Amygdala (tissue), 56 donors: ENCODE measurements at regions not wholly inside any gene's neighbourhood (a gene's known extent, or its start where the extent isn't known, plus 50 kb on each side); places are given as distances from the start of the nearest gene placed in this dataset.
A peak's percentile ranks its signal among the peaks of the same experiment; 100 is the strongest.
"Not testable (repeated sequence)": the region's sequence is repeated elsewhere in the genome, so short reads cannot be mapped to it uniquely, and the experiment has no call there.

Experiments
- DNase-seq, 56 donors: peaks; one replicate each; lab custom pipeline; 2025; lab: John Stamatoyannopoulos, UW

- no peak for DNase-seq
These were observed 589.0 kb downstream of the C12orf50 start for GRCh38 chr12:87439990-87440827.

DNA sequence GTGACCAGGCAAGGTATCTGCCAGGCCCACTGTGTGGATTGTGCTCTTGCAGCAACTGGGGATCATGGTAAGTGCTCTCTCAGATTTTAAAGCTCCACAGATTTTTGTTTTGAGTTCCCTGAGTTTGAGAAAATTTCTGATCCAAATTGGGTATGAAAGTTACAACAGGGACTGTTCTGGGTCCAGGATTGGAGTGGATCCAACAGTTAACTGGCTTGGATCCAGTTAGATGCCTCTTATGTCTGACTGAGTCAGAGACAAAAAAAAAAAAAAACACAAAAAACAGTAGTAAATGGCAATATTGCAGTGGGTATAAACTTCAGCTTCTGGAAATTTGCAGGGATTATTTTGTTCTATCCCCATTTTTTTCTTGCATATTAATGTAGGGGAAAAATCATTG is 598.8 kb downstream of the C12orf50 start:
- DNase-seq = no peak

DNA sequence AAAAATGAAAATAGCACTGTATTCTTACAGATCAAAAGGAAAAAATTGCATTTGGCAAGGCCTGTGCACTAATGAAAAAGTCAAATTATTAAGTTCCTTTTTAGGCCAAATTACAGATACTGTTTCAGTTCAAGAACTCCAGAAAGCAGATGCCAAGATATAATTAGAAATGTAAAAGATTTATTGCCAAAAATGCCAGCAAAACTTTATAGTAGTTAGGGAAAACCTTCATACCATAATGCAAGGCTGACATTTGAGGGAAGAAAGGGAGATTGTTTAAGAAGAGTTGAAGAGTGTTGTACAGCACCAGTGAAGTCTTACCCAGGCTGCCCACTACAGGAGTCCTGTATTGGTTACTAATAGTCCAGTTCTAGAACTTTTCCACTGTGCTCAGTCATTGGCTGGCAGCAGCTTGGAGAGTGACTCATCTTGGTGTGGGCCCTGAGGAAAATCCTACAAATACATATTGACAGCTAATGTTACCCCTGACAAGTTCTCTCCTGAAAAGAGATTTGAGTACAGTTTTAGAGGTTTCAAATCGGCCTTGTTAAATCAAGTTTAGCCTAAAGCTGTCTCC is 600.4 kb downstream of the C12orf50 start:
- peak in 3 of 56 donors; percentile 1 to 6 (median 2) for DNase-seq

GRCh38 chr12:87427770-87428169 is 601.4 kb downstream of the C12orf50 start:
- no peak for DNase-seq

- no peak for DNase-seq
These were observed 603.2 kb downstream of the C12orf50 start for GRCh38 chr12:87425942-87426554.

DNA sequence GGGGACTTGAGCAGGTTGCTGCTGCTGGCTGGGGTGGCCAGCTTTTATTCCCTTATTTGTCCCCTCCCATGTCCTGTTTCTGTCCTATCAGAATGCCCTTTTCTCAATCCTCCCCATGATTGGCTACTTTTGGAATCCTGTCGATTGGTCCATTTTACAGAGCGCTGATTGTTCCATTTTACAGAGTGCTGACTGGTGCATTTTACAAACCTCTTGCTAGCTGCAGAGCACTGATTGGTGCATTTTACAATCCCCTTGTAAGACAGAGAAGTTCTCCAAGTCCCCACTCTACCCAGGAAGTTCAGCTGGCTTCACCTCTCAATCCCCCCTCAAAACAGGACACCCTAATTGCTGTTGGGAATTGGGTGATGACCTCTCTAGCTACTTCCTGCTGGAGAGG is 608.0 kb downstream of the C12orf50 start:
- DNase-seq = not testable (repeated sequence)

DNA sequence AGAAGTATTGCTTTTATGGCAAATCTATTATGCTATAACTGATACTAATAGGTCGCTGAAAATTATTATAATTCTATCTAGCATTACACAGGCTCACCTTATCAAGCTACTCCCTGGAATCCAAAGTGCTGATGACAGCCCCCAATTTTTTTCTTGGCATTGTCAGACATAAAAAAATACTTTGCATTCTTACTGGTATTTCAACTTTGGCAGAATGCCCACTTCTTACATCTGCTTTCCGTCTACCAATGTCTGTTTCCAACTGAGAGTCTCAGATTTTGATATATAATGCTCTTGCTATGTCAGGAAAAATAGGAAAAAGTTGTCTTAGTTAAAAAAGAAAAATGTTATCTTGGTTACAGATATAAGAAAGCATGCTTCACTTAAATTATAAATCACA is 615.4 kb downstream of the C12orf50 start:
- no peak for DNase-seq

DNA sequence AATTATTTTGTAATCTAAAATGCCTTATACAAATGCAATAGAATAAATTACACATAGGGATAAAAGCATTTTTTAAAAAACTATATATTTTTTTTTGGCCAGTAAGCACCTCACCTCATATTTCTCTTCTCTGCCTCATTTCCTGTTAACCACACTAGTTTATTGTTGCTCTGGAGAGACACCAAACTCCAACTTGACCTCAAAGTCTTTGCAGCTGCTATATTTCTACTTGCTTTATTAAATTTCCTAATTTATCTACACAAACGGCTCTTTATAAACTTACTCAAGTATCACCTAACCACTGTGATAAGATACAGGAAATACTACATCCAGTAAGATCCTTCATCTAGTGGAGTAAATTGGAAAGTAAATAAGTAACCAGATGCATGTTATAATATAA is 622.3 kb downstream of the C12orf50 start:
- DNase-seq = no peak

- DNase-seq = no peak
These were observed 623.3 kb downstream of the C12orf50 start for GRCh38 chr12:87405918-87406317.

DNA sequence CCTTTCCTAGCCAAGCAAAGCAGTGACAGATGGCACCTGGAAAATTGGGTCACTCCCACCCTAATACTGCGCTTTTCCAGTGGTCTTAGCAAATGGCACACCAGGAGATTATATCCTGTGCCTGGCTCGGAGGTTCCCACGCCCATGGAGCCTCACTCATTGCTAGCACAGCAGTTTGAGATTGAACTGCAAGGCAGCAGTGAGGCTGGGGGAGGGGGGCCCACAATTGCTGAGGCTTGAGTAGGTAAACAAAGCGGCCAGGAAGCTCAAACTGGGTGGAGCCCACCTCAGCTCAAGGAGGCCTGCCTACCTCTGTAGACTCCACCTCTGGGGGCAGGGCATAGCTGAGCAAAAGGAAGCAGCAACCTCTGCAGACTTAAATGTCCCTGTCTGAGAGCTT is 635.0 kb downstream of the C12orf50 start:
- DNase-seq = not testable (repeated sequence)

- DNase-seq = no peak
These were observed 640.8 kb downstream of the C12orf50 start for GRCh38 chr12:87388376-87388775.

DNA sequence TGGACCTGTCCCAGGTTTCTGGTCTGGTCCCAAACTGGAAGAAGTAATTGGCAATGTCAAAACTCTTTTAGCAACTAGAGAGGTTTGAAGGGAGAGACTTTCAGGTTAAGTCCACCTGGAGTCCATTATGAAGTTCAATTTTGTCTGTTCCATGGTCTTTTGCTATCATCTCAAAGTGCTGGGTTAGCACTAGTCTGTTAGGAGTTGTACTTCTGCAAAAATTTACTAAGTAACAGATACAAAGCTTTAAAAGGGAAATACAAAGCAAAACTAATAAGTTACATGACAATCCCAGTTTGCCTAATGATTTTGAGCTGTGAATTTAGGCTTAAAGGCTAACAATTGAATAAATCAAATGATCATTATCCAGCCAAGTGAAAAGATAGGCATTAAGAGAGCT is 643.9 kb downstream of the C12orf50 start:
- no peak for DNase-seq

DNA sequence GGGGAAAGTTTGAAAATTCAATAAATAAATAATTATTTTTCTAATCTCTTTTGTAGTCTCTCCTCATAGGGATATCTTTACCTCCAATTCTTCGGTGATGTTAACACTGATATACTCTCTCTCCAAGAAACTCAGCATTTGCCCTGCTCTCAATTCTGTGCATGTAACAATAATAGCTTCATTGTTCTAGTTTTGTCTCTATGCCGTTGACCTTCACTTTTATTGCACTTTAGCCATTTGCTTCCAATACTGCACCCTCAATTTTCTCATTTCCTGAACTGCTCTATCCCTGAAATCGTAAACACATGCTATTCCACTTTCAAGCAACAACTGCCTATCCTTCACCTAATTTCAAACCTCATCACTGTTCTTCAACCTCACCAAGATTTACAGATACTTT is 645.0 kb downstream of the C12orf50 start:
- DNase-seq = no peak

GRCh38 chr12:87383680-87384079 is 645.5 kb downstream of the C12orf50 start:
- DNase-seq = no peak

DNA sequence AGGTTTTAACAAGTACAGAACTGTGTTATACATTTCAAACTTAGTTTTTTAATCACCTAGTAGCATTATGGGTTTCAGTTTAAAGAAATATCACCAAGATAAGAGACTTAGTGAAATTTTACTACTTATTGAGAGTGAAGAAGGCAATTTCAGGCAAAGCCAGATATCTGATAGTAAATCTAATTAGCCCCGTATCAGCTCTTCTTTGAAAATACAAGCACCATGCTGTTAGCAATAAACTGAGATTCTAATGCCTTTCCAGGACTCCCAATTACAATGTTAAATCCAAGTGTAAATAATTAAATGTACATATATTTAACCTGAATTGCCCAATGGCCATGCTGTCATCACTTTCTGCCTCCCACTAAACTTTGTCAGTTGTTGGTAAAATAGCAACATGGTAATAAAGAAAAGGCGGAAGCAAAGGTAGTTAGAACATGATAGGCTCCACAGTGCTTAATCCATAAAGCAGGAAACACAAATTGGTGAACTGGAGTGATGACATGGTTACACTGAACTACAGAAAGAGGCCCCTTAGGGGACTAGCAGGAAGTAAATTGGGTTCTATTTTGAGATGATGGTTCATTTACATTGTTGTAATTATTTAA is 646.1 kb downstream of the C12orf50 start:
- no peak for DNase-seq

DNA sequence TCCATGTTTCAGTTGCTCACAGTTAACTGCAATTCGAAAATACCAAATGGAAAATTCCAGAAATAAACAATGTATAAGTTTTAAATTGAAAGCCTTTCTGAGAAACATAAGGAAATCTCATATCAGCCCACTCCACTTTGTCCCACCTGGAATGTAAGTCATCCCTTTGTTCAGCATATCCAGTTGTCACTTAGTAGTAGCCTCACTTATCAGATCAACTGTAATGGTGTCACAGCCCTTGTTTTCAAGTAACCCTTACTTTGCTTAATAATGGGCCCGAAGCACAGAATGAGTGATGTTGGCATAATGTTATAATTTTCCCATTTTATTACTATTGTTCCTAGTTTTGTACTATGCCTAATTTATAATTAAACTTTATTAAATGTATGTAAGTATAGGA is 646.8 kb downstream of the C12orf50 start:
- DNase-seq = no peak

DNA sequence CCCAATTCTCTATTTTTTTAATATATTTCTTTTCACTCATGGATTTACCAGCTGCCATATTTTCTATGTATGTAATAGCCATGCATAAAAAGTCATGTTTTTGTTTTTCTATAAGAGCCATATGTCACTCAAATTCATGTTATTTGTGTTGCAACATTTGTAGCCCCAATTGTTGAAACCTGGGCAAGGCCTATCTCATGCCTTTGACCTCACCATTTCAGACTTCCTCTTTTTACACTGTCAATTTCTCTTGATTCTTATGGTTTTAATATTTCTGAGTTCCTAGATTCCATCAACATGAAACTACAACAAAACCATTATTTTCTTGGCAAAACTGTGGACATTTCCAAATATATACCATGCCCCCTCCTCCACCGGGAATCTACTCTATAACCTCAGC is 647.5 kb downstream of the C12orf50 start:
- no peak for DNase-seq

GRCh38 chr12:87378526-87378925 is 650.7 kb downstream of the C12orf50 start:
- DNase-seq = no peak

GRCh38 chr12:87376722-87377121 is 652.5 kb downstream of the C12orf50 start:
- no peak for DNase-seq

DNA sequence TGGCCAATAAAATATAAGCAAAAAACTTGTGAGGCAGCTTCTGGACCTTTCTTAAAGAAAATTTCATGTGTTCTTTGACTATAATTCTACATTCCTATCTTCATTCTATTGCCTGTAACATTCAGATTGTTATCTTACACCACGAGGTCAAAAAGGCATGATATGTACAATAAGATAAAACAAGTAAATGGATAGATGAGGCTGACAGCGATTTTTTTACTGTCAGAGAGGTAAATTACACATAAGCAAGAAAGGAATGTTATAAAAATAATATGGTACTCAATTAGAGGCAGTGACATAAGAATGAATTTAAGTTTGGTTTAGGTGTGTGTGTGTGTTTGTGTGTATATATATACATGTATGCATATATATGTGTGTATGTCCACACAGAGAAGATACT is 660.0 kb downstream of the C12orf50 start:
- DNase-seq = no peak

- DNase-seq = no peak
These were observed 660.9 kb downstream of the C12orf50 start for GRCh38 chr12:87368259-87368658.
